ENCODE measurements at regions not wholly inside any gene's neighbourhood (a gene's known extent, or its start where the extent isn't known, plus 50 kb on each side); places are given as distances from the start of the nearest gene placed in this dataset.

DNA sequence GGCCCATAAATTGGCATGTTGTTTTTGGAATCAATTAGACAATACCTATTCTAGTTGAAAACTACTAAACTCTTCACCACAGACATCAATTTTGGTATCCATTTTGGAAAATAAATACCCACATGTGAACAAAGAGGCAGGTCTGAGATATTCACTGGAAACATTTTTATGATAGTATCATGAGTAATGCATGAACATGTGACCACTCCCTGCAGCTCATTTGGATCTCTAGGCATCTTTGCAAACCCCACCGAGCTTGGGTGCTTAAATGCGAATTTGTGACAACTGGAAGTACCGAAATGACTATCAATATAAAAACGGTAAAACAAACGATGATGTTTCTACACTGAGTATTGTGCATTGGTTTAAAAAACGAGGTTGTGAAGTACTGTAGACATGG lies 285.2 kb downstream of the IRF8 start:
- no peak overlapping the region for H3K4me3 ChIP-seq (ENCODE audit: low read length)
- H3K9me3 ChIP-seq (replicated peaks; ENCODE audit: control insufficient read depth, low read depth, low read length), result no peaks in the 10 kb centered on the region
- 71% methylated on average over 2 of the region's 6 CpGs for WGBS (ENCODE audit: insufficient coverage)
- H3K4me1 ChIP-seq (ENCODE audit: control insufficient read depth, insufficient read depth, low read length), result no peaks in the 10 kb centered on the region
- no peak overlapping the region for H3K27ac ChIP-seq (ENCODE audit: low read length)
- no peaks in the 10 kb centered on the region for H3K36me3 ChIP-seq (ENCODE audit: control insufficient read depth, insufficient read depth, low read length)
- DNase-seq, result no peak
- H3K27me3 ChIP-seq (ENCODE audit: control insufficient read depth, insufficient read depth, low read length), result peaks cover 39% of the 10 kb centered on the region

DNA sequence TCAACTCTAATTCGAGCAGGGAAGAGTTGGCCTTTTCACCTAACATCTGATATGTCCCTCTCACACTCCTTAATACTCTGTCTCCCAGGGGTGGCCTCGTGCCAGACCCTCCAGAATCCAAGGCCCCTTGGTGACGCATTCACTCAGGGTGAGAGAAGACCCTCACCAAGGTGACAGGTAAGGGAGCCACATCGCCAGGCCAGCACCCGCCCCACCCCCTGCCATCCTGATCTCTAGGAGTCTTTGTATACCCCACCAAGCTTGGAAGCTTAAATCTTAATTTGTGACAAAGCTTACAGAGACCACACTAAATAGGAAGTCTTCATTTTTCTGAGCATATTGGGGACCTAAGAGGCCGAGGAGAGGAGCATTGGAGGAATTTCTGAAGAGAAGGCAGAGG lies 286.1 kb downstream of the IRF8 start:
- Histone ChIP-seq H3K27me3 (ENCODE audit: control insufficient read depth, insufficient read depth, low read length) (peaks cover 41% of the 10 kb centered on the region), H3K4me1 (ENCODE audit: control insufficient read depth, insufficient read depth, low read length) (no peaks in the 10 kb centered on the region), H3K9me3 (replicated peaks; ENCODE audit: control insufficient read depth, low read depth, low read length) (no peaks in the 10 kb centered on the region), H3K36me3 (ENCODE audit: control insufficient read depth, insufficient read depth, low read length) (no peaks in the 10 kb centered on the region), H3K27ac (ENCODE audit: low read length) (no peak overlapping the region), H3K4me3 (ENCODE audit: low read length) (no peak overlapping the region)
- WGBS (ENCODE audit: insufficient coverage), result 57% methylated on average over 3 of the region's 6 CpGs
- DNase-seq, result no peak

DNA sequence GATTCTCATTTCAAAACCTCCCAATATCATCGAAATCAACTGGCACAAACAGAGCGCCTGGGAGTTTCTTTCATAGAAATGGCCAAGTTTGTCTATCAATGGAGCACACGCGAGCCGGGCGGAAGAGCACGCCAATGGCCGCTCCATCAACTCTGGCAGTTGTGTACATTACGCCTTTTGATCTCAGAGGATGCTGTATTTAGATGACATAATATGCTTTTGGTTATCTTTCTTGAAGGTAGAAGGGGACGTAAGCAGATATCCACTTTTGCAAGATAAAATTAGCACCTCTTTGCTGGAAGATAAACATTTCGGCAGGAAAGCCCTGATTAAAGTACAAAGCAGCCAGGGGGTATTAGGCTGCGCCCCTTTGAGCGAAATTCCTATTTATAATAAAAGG lies 287.4 kb downstream of the IRF8 start:
- no peak overlapping the region for H3K4me3 ChIP-seq (ENCODE audit: low read length)
- H3K27ac ChIP-seq (ENCODE audit: low read length), result no peak overlapping the region
- H3K9me3 ChIP-seq (replicated peaks; ENCODE audit: control insufficient read depth, low read depth, low read length), result no peaks in the 10 kb centered on the region
- DNase-seq, result no peak
- WGBS (ENCODE audit: insufficient coverage), result 93% methylated on average over 8 of the region's 13 CpGs
- H3K27me3 ChIP-seq (ENCODE audit: control insufficient read depth, insufficient read depth, low read length), result peaks cover 51% of the 10 kb centered on the region
- H3K4me1 ChIP-seq (ENCODE audit: control insufficient read depth, insufficient read depth, low read length), result no peaks in the 10 kb centered on the region
- H3K36me3 ChIP-seq (ENCODE audit: control insufficient read depth, insufficient read depth, low read length), result no peaks in the 10 kb centered on the region

DNA sequence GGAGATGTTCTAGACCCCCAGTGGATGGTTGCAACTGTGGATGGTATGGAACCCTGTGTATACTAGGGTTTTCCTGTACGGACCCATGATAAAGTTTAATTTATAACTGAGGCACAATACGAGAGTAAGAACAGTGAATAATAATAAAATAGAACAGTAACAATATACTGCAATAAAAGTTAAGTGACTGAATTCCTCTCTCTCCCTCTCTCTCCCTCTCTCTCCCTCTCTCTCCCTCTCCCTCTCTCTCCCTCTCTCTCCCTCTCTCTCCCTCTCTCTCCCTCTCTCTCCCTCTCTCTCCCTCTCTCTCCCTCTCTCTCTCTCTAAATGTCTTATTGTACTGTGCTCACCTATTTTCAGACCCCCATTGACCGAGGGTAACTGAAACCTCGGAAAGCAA lies 291.0 kb downstream of the IRF8 start:
- Histone ChIP-seq H3K4me3 (ENCODE audit: low read length) (no peak overlapping the region), H3K27me3 (ENCODE audit: control insufficient read depth, insufficient read depth, low read length) (peaks cover 71% of the 10 kb centered on the region), H3K36me3 (ENCODE audit: control insufficient read depth, insufficient read depth, low read length) (no peaks in the 10 kb centered on the region), H3K4me1 (ENCODE audit: control insufficient read depth, insufficient read depth, low read length) (no peaks in the 10 kb centered on the region), H3K9me3 (replicated peaks; ENCODE audit: control insufficient read depth, low read depth, low read length) (no peaks in the 10 kb centered on the region), H3K27ac (ENCODE audit: low read length) (no peak overlapping the region)
- DNase-seq, result no peak
- no CpG with 5 or more reads among the region's 4 CpGs for WGBS (ENCODE audit: insufficient coverage)

DNA sequence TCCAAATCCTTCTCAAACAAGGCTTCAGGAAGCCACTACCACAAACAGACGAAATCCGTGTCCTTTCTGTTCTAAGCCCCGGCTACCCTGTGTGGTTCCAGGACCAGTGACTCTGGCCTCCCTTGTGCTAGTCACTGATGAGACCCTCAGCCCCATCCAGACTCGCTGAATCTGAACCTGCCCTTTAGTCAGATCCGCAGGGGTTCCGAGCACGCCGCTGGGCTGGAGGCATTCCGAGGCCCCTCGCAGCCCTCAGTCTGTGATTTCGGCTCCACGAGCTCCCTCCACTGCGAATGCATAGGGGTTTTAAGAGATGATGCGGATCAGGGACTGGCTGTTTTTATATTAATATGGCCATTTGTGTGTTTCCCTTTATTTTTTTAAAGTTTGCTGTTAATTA lies 292.7 kb downstream of the IRF8 start:
- Histone ChIP-seq H3K4me1 (ENCODE audit: control insufficient read depth, insufficient read depth, low read length) (no peaks in the 10 kb centered on the region), H3K9me3 (replicated peaks; ENCODE audit: control insufficient read depth, low read depth, low read length) (no peaks in the 10 kb centered on the region), H3K36me3 (ENCODE audit: control insufficient read depth, insufficient read depth, low read length) (no peaks in the 10 kb centered on the region), H3K27ac (ENCODE audit: low read length) (no peak overlapping the region), H3K27me3 (ENCODE audit: control insufficient read depth, insufficient read depth, low read length) (peaks cover 76% of the 10 kb centered on the region), H3K4me3 (ENCODE audit: low read length) (no peak overlapping the region)
- no peak for DNase-seq
- 54% methylated on average over 12 of the region's 14 CpGs for WGBS (ENCODE audit: insufficient coverage)

DNA sequence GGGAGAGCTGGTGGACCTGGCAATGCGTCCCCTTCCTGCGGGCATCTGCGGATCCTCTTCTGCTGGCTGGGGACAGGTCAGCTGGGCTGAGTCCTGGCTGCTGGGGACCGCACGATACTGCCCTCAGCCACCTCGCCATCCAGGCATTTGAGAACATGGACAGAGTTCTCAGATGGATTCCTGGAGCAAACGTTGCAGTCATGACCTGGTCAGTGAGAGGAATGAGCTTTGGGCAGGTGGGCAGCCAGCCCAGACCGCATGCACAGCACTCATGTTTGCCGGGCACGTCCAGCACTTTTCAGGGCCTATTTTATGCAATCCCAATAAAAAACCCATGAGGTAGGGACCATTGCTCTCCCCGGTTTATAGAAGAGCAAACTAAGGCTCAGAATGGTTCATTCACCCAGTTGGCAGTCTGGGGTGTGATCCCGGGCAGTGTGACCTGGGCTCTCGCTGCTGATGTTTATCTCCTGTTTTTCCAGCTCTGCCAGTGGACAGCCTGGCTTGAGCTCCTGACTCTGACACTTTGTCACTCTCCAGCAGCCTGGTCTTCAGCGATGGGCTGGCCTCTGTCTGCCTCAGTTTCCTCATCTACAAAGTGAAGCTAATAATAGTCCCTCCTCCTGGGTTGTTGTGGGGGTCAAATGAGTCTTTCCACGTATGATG lies 294.7 kb downstream of the IRF8 start:
- H3K27me3 ChIP-seq (ENCODE audit: control insufficient read depth, insufficient read depth, low read length), result peaks cover 73% of the 10 kb centered on the region
- no peaks in the 10 kb centered on the region for H3K9me3 ChIP-seq (replicated peaks; ENCODE audit: control insufficient read depth, low read depth, low read length)
- DNase-seq, result no peak
- H3K36me3 ChIP-seq (ENCODE audit: control insufficient read depth, insufficient read depth, low read length), result no peaks in the 10 kb centered on the region
- 72% methylated on average over 10 of the region's 15 CpGs for WGBS (ENCODE audit: insufficient coverage)
- H3K4me1 ChIP-seq (ENCODE audit: control insufficient read depth, insufficient read depth, low read length), result no peaks in the 10 kb centered on the region
- H3K4me3 ChIP-seq (ENCODE audit: low read length), result no peak overlapping the region
- H3K27ac ChIP-seq (ENCODE audit: low read length), result no peak overlapping the region

DNA sequence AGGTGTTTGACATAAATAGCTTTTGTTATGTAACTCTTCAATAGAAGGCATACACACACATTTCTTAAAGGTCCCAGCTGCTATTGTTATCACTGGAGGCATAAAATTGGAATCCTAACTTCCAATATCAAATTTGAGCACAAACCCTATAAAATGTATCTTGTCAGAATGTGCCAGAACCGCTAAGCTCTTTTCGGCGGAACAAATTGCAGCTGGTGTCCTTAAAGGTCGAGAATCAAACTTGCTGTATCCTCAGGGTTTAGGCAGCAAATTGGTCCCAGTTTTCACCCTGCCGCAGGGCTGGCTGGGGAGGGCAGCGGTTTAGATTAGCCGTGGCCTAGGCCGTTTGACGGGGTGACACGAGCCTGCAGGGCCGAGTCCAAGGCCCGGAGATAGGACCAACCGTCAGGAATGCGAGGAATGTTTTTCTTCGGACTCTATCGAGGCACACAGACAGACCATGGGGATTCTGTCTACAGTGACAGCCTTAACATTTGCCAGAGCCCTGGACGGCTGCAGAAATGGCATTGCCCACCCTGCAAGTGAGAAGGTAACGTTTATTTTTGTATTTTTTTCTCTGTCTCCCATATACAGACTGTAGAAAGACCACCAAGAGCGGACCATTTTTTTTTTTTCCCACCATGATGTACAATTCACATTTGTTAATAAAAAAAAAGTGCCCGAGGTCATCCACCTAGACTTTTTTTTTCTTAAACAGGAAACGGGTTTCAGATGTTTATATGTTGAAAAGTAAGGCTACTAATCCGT lies 297.1 kb downstream of the IRF8 start:
- no peaks in the 10 kb centered on the region for H3K4me1 ChIP-seq (ENCODE audit: control insufficient read depth, insufficient read depth, low read length)
- H3K4me3 ChIP-seq (ENCODE audit: low read length), result no peak overlapping the region
- no peaks in the 10 kb centered on the region for H3K36me3 ChIP-seq (ENCODE audit: control insufficient read depth, insufficient read depth, low read length)
- 48% methylated on average over 15 of the region's 22 CpGs for WGBS (ENCODE audit: insufficient coverage)
- DNase-seq, result no peak
- no peaks in the 10 kb centered on the region for H3K9me3 ChIP-seq (replicated peaks; ENCODE audit: control insufficient read depth, low read depth, low read length)
- H3K27ac ChIP-seq (ENCODE audit: low read length), result no peak overlapping the region
- H3K27me3 ChIP-seq (ENCODE audit: control insufficient read depth, insufficient read depth, low read length), result peaks cover 82% of the 10 kb centered on the region

DNA sequence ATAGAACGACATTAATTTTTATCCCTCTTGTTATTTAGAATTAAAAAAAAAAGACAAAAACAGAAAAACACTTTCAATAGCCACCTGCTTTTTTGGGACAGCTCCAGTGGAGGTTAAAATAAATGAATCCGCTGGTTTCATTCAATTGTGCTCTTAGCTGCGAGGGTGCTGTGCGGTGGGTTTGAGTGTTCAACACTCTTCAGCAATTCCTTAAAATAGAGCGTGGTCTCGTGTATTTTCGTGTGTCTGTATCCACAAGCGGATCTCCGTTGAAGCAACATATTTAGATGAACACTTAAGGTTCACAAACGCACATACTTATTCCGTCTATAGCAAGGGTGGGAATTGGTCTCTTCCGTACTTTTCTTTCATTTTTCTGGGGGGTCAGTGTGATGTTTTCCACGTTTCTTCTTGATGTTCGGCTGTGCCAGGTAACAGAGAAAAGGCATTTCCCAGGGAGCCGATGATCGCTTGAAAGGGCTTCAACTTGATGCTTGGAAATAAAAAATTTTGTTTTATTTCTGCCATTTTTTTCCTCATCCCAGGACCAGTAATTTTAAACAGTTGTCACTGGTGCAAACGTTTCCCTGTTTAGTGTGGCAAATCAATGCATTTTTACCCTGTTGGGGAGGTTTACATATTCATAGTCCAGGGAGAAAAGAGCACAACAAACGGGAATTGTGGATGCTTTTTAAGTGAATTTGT lies 297.9 kb downstream of the IRF8 start:
- no peak for DNase-seq
- WGBS (ENCODE audit: insufficient coverage), result 66% methylated on average over 11 of the region's 18 CpGs
- H3K4me3 ChIP-seq (ENCODE audit: low read length), result no peak overlapping the region
- H3K27me3 ChIP-seq (ENCODE audit: control insufficient read depth, insufficient read depth, low read length), result peaks cover 81% of the 10 kb centered on the region
- H3K9me3 ChIP-seq (replicated peaks; ENCODE audit: control insufficient read depth, low read depth, low read length), result no peaks in the 10 kb centered on the region
- no peaks in the 10 kb centered on the region for H3K4me1 ChIP-seq (ENCODE audit: control insufficient read depth, insufficient read depth, low read length)
- no peak overlapping the region for H3K27ac ChIP-seq (ENCODE audit: low read length)
- H3K36me3 ChIP-seq (ENCODE audit: control insufficient read depth, insufficient read depth, low read length), result no peaks in the 10 kb centered on the region

DNA sequence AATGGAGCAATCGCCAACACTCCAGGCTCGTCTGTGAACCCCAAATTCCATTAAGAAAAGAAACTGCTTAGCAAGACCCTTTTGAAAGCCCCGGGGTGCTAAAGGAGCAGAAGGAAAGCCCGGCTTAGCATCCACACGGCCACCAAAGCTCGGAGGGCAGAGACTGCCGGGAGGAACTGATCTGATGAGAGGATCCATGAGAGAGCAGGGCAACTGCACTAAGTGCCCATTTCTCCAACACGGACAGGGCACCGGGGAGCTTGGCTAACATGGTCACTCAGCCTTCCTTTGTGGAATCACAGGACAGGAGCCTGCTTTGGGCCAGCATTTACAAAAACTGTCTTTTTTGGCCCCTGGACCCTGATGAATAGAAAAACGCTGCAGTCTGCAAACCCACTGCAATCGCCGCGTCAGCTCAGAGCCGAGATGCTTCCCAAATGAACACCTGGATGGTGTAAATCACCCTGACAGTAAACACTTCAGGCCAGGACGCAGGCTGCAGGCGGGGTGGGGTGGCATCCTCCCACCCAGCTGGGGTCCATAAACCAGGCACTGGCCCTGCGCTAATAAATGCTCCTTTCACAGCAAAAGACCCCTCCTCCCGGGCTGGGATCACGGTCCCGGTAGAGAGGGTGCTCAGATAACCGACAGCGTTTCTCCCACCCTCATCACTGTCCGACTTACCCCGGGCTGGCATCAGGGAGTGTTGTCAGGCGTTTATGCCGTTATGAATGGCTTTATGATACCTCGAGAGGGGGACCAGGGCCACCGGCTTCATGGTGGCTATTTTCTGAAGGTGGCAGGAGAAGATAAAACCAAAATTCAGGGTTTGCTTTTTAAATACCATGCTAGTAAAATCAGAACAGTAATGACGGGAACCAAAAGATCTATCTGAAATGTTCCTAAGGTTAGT lies 299.5 kb downstream of the IRF8 start:
- WGBS (ENCODE audit: insufficient coverage), result 3% methylated on average over 16 of the region's 29 CpGs
- DNase-seq, result no peak

More for the DNA sequence above, 299.5 kb downstream of the IRF8 start:
- Histone ChIP-seq H3K36me3 (ENCODE audit: control insufficient read depth, insufficient read depth, low read length) (no peaks in the 10 kb centered on the region), H3K4me3 (ENCODE audit: low read length) (no peak overlapping the region), H3K27me3 (ENCODE audit: control insufficient read depth, insufficient read depth, low read length) (peaks cover 87% of the 10 kb centered on the region), H3K4me1 (ENCODE audit: control insufficient read depth, insufficient read depth, low read length) (no peaks in the 10 kb centered on the region), H3K27ac (ENCODE audit: low read length) (no peak overlapping the region), H3K9me3 (replicated peaks; ENCODE audit: control insufficient read depth, low read depth, low read length) (no peaks in the 10 kb centered on the region)

Measured in muscle of leg (tissue), 3 donors.